ENCODE measurements at regions not wholly inside any gene's neighbourhood (a gene's known extent, or its start where the extent isn't known, plus 50 kb on each side); places are given as distances from the start of the nearest gene placed in this dataset.

DNA sequence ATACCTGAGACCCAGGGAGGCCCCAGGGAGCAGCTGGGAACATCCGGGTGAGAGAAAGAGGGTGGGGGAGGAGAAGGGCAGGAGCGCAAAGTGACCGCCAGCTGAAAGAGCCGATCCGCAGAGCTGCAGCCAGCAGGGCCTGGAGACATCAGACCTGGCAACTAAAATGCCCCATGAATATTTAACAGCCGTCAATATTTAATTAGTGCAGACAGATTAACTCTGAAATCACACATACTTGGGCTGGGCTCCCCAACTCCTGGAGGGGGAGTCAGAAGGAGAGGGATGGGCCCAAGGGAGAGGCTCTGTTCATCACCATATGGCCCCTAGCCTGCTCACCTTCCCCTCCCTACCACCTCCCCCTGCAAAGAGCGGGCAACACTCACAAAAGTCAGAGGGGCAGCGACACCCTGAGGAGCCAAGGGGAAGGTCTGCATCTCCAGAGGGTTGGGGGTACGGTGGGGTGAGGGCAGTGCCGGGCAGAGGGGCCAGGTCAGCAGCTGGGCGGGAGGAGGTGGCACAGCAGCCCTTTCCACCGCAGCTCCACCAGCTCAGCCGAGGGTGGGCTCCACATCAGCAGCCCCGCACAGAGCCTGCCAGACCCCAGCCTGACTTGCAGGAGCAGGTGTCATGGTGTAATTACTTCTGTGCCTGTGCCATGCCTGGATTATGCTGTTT, 61.9 kb upstream of the CCL1 start:
- TF ChIP-seq, protein P1, sequence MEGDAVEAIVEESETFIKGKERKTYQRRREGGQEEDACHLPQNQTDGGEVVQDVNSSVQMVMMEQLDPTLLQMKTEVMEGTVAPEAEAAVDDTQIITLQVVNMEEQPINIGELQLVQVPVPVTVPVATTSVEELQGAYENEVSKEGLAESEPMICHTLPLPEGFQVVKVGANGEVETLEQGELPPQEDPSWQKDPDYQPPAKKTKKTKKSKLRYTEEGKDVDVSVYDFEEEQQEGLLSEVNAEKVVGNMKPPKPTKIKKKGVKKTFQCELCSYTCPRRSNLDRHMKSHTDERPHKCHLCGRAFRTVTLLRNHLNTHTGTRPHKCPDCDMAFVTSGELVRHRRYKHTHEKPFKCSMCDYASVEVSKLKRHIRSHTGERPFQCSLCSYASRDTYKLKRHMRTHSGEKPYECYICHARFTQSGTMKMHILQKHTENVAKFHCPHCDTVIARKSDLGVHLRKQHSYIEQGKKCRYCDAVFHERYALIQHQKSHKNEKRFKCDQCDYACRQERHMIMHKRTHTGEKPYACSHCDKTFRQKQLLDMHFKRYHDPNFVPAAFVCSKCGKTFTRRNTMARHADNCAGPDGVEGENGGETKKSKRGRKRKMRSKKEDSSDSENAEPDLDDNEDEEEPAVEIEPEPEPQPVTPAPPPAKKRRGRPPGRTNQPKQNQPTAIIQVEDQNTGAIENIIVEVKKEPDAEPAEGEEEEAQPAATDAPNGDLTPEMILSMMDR (IDR thresholded peaks at IDR 0.05): no peak
- no peak for TF ChIP-seq EZH2 (IDR thresholded peaks at IDR 0.05; ENCODE audit: borderline replicate concordance, insufficient read depth, low read depth, low read length, poor library complexity, severe bottlenecking)
